GM23338 (cell line): ENCODE measurements at regions not wholly inside any gene's neighbourhood (a gene's known extent, or its start where the extent isn't known, plus 50 kb on each side); places are given as distances from the start of the nearest gene placed in this dataset.

Experiments used
- ATAC-seq: fragments of 200-7000 bp; cut with Tn5 transposase; 3 replicates; pipeline ENCODE4 v1.9.1; 2020
- DNase-seq: peaks from one replicate; pipeline ENCODE4 v3.0.0-alpha.2; 2015; ENCODE audit warnings: low spot score
- H2AFZ ChIP-seq: fragments of 200-600 bp; sonication (generic); 2 replicates; pipeline ENCODE4 v1.8.0; 2016; ENCODE audit warnings: antibody characterized with exemption, mild to moderate bottlenecking, moderate library complexity
- H3F3A ChIP-seq: fragments of 200-600 bp; sonication (generic); replicated peaks from 2 replicates; pipeline ENCODE4 v1.8.0; 2017; ENCODE audit warnings: antibody characterized with exemption, mixed run types, low read depth
- H3K27ac ChIP-seq: fragments of 200-600 bp; sonication (generic); 2 replicates; pipeline ENCODE4 v1.6.1; 2016; ENCODE audit warnings: low read depth
- H3K27me3 ChIP-seq: fragments of 200-600 bp; sonication (generic); 2 replicates; pipeline ENCODE4 v1.8.0; 2016; ENCODE audit warnings: mild to moderate bottlenecking, mixed run types, moderate library complexity; ENCODE audit not compliant: insufficient read depth
- H3K36me3 ChIP-seq: fragments of 200-600 bp; sonication (generic); 2 replicates; pipeline ENCODE4 v1.8.0; 2016; ENCODE audit warnings: mild to moderate bottlenecking; ENCODE audit not compliant: insufficient read depth
- H3K4me1 ChIP-seq: fragments of 200-600 bp; sonication (generic); 2 replicates; pipeline ENCODE4 v1.8.0; 2016; ENCODE audit warnings: mild to moderate bottlenecking, moderate library complexity; ENCODE audit not compliant: insufficient read depth
- H3K4me2 ChIP-seq: fragments of 200-600 bp; sonication (generic); 2 replicates; pipeline ENCODE4 v1.7.1; 2017; ENCODE audit warnings: mixed run types
- H3K4me3 ChIP-seq: fragments of 200-600 bp; sonication (generic); 2 replicates; pipeline ENCODE4 v1.6.1; 2016; ENCODE audit warnings: mixed run types
- H3K79me2 ChIP-seq: fragments of 200-600 bp; sonication (generic); replicated peaks from 2 replicates; pipeline ENCODE4 v1.8.0; 2017; ENCODE audit warnings: mild to moderate bottlenecking; ENCODE audit not compliant: insufficient read depth
- H3K9me2 ChIP-seq: fragments of 200-600 bp; sonication (generic); 2 replicates; pipeline ENCODE4 v1.8.0; 2017; ENCODE audit not compliant: insufficient read depth
- H4K20me1 ChIP-seq: fragments of 200-600 bp; sonication (generic); replicated peaks from 2 replicates; pipeline ENCODE4 v1.8.0; 2017; ENCODE audit warnings: mild to moderate bottlenecking; ENCODE audit not compliant: insufficient read depth
- H3K27ac Mint-ChIP-seq: 2 replicates; pipeline ENCODE4 v1.8.0; 2020; ENCODE audit warnings: inconsistent platforms, mild to moderate bottlenecking, moderate library complexity, mixed read lengths
- H3K27me3 Mint-ChIP-seq: 3 replicates; pipeline ENCODE4 v1.8.0; 2022; ENCODE audit warnings: low read depth, mild to moderate bottlenecking, moderate library complexity, mixed read lengths, inconsistent platforms; ENCODE audit not compliant: insufficient read depth, poor library complexity
- H3K36me3 Mint-ChIP-seq: 3 replicates; pipeline ENCODE4 v1.8.0; 2021; ENCODE audit warnings: low read depth, mild to moderate bottlenecking, inconsistent platforms, moderate library complexity, mixed read lengths
- H3K4me1 Mint-ChIP-seq: 3 replicates; pipeline ENCODE4 v1.8.0; 2020; ENCODE audit warnings: mild to moderate bottlenecking, inconsistent platforms, mixed read lengths
- H3K4me3 Mint-ChIP-seq: 3 replicates; pipeline ENCODE4 v1.8.0; 2021; ENCODE audit warnings: moderate library complexity, mild to moderate bottlenecking, inconsistent platforms, mixed read lengths
- H3K9me3 Mint-ChIP-seq: 3 replicates; pipeline ENCODE4 v1.8.0; 2020; ENCODE audit warnings: moderate library complexity, mild to moderate bottlenecking, inconsistent platforms, mixed read lengths
- CTCF ChIP-seq, 2 experiments: fragments of 200-600 bp in 1 of 2; sonication (generic) in 1 of 2; conservative IDR thresholded peaks; 2 replicates each; pipeline versions ENCODE4 v1.5.1 to v1.6.1; 2016 to 2017; ENCODE audit warnings: antibody characterized with exemption in 2 of 2, low read depth in 2 of 2, mild to moderate bottlenecking in 2 of 2, moderate library complexity in 1 of 2
- ETS1 ChIP-seq: IDR thresholded peaks from 2 replicates; pipeline ENCODE4 v1.6.1; 2016; ENCODE audit warnings: antibody characterized with exemption
- EZH2 ChIP-seq: fragments of 200-600 bp; sonication (generic); IDR thresholded peaks from one replicate; pipeline ENCODE4 v1.8.0; 2017; ENCODE audit warnings: antibody characterized with exemption, mild to moderate bottlenecking, low read depth; ENCODE audit not compliant: unreplicated experiment
- EZH2phosphoT487 ChIP-seq: fragments of 200-600 bp; sonication (generic); IDR thresholded peaks from one replicate; pipeline ENCODE4 v1.8.1; 2018; ENCODE audit warnings: antibody characterized with exemption; ENCODE audit not compliant: unreplicated experiment
- NANOG ChIP-seq: IDR thresholded peaks from 2 replicates; pipeline ENCODE4 v1.6.1; 2016; ENCODE audit warnings: antibody characterized with exemption, borderline replicate concordance
- POLR2AphosphoS5 ChIP-seq: IDR thresholded peaks from 2 replicates; pipeline ENCODE4 v1.6.1; 2016; ENCODE audit warnings: antibody characterized with exemption, low read depth
- REST ChIP-seq: IDR thresholded peaks from one replicate; pipeline ENCODE4 v1.6.1; 2018; ENCODE audit warnings: antibody characterized with exemption; ENCODE audit not compliant: unreplicated experiment
- STAT1 ChIP-seq: IDR thresholded peaks from one replicate; pipeline ENCODE4 v1.6.1; 2016; ENCODE audit warnings: antibody characterized with exemption; ENCODE audit not compliant: unreplicated experiment
- ZNF114 ChIP-seq: fragments of 250-450 bp; sonication (Bioruptor Pico); IDR thresholded peaks from 2 replicates; pipeline ENCODE4 v1.5.0; 2020; ENCODE audit warnings: mild to moderate bottlenecking, moderate library complexity
- ZNF331 ChIP-seq: fragments of 250-450 bp; sonication (Bioruptor Pico); IDR thresholded peaks from 2 replicates; pipeline ENCODE4 v1.5.0; 2020; ENCODE audit warnings: low read depth, mild to moderate bottlenecking, moderate library complexity

GRCh38 chr5:85769347-85769746, 848.4 kb upstream of the COX7C start:
- Histone ChIP-seq H3K36me3 (peaks cover 5% of the 10 kb centered on the region; the same call in 1 of the 2 replicates), H3K27ac (no peak overlapping the region), H4K20me1 (no peaks in the 10 kb centered on the region), H3K79me2 (no peaks in the 10 kb centered on the region), H3K27me3 (no peaks in the 10 kb centered on the region), H3K4me1 (no peaks in the 10 kb centered on the region), H3F3A (no peaks in the 10 kb centered on the region), H3K4me3 (no peak overlapping the region), H2AFZ (no peak overlapping the region), H3K9me2 (no peaks in the 10 kb centered on the region), H3K4me2 (no peak overlapping the region)
- H3K4me3 Mint-ChIP-seq: no peak overlapping the region
- H3K36me3 Mint-ChIP-seq: peaks cover 13% of the 10 kb centered on the region; the same call in 2 of the 3 replicates
- DNase-seq (no peak), ATAC-seq (no peak)
- no peak overlapping the region for H3K27ac Mint-ChIP-seq
- TF ChIP-seq CTCF (conservative IDR thresholded peaks at IDR 0.05; ENCODE audit: low read depth in 2 of 2): no peak
- TF ChIP-seq ZNF331 (CRISPR knock-in tag): no peak
- TF ChIP-seq EZH2: no peak
- no peak for TF ChIP-seq ETS1
- no peak for TF ChIP-seq ZNF114 (CRISPR knock-in tag)
- no peak for TF ChIP-seq POLR2AphosphoS5
- no peak for TF ChIP-seq EZH2phosphoT487
- TF ChIP-seq NANOG: no peak
- peaks cover 43% of the 10 kb centered on the region for H3K9me3 Mint-ChIP-seq
- H3K27me3 Mint-ChIP-seq: no peaks in the 10 kb centered on the region
- H3K4me1 Mint-ChIP-seq: no peaks in the 10 kb centered on the region

- DNase-seq (no peak), ATAC-seq (no peak)
- Mint-ChIP-seq H3K27ac (no peak overlapping the region), H3K9me3 (no peaks in the 10 kb centered on the region), H3K36me3 (no peaks in the 10 kb centered on the region), H3K27me3 (no peaks in the 10 kb centered on the region), H3K4me1 (no peaks in the 10 kb centered on the region), H3K4me3 (no peak overlapping the region)
- no peaks in the 10 kb centered on the region for H3K4me1 ChIP-seq
- H4K20me1 ChIP-seq: no peaks in the 10 kb centered on the region
- no peak for TF ChIP-seq ETS1
- TF ChIP-seq STAT1: no peak
- no peak for TF ChIP-seq REST
- no peaks in the 10 kb centered on the region for H3K36me3 ChIP-seq
- no peak overlapping the region for H3K4me2 ChIP-seq
- no peak overlapping the region for H3K4me3 ChIP-seq
- no peaks in the 10 kb centered on the region for H3K79me2 ChIP-seq
- H3F3A ChIP-seq: no peaks in the 10 kb centered on the region
- no peaks in the 10 kb centered on the region for H3K9me2 ChIP-seq
- H3K27me3 ChIP-seq: no peaks in the 10 kb centered on the region
- no peak overlapping the region for H3K27ac ChIP-seq
- no peak overlapping the region for H2AFZ ChIP-seq
These were observed 833.0 kb upstream of the COX7C start for GRCh38 chr5:85784746-85785145.
